Progenitor cell of endocrine pancreas (in vitro differentiated cells): ENCODE measurements at regions not wholly inside any gene's neighbourhood (a gene's known extent, or its start where the extent isn't known, plus 50 kb on each side); places are given as distances from the start of the nearest gene placed in this dataset.

Experiments used
- DNase-seq: peaks from one replicate; pipeline ENCODE4 v3.0.0; 2021; ENCODE audit warnings: low spot score; ENCODE audit not compliant: unreplicated experiment
- H3K27ac Mint-ChIP-seq: 2 replicates; pipeline ENCODE4 v1.8.0; 2021; ENCODE audit warnings: mild to moderate bottlenecking, moderate library complexity, mixed read lengths
- H3K27me3 Mint-ChIP-seq: 2 replicates; pipeline ENCODE4 v1.8.0; 2021; ENCODE audit warnings: mixed read lengths
- H3K36me3 Mint-ChIP-seq: 2 replicates; pipeline ENCODE4 v1.8.0; 2022; ENCODE audit warnings: mixed read lengths; ENCODE audit not compliant: insufficient read depth
- H3K4me1 Mint-ChIP-seq: 2 replicates; pipeline ENCODE4 v1.8.0; 2021; ENCODE audit warnings: low read depth, mixed read lengths
- H3K4me3 Mint-ChIP-seq: 2 replicates; pipeline ENCODE4 v1.8.0; 2021; ENCODE audit warnings: low read depth, mild to moderate bottlenecking, moderate library complexity, mixed read lengths
- H3K9me3 Mint-ChIP-seq: 2 replicates; pipeline ENCODE4 v1.8.0; 2021; ENCODE audit warnings: low read depth, mixed read lengths
- CTCF ChIP-seq: fragments of 200-600 bp; sonication (generic); IDR thresholded peaks from one replicate; pipeline ENCODE4 v1.5.0; 2021; ENCODE audit warnings: antibody characterized with exemption, mild to moderate bottlenecking; ENCODE audit not compliant: unreplicated experiment

- Mint-ChIP-seq H3K36me3 (no peaks in the 10 kb centered on the region), H3K4me3 (no peak overlapping the region), H3K9me3 (peaks cover 12% of the 10 kb centered on the region), H3K27ac (no peak overlapping the region), H3K27me3 (no peaks in the 10 kb centered on the region), H3K4me1 (no peaks in the 10 kb centered on the region)
- DNase-seq, result no peak
- no peak for TF ChIP-seq CTCF
Observed at GRCh38 chr15:68001811-68002210, 52.3 kb upstream of the PIAS1 start.

- no peak overlapping the region for H3K27ac Mint-ChIP-seq
Observed at GRCh38 chr15:68003297-68003696, 50.8 kb upstream of the PIAS1 start.

More at GRCh38 chr15:68003297-68003696, 50.8 kb upstream of the PIAS1 start:
- H3K27me3 Mint-ChIP-seq, result no peaks in the 10 kb centered on the region
- peaks cover 1% of the 10 kb centered on the region for H3K36me3 Mint-ChIP-seq
- TF ChIP-seq CTCF, result no peak
- DNase-seq, result no peak
- H3K4me1 Mint-ChIP-seq, result no peaks in the 10 kb centered on the region
- peaks cover 24% of the 10 kb centered on the region for H3K9me3 Mint-ChIP-seq
- H3K4me3 Mint-ChIP-seq, result no peak overlapping the region
